Prostate gland (tissue), 2 donors: ENCODE measurements at regions not wholly inside any gene's neighbourhood (a gene's known extent, or its start where the extent isn't known, plus 50 kb on each side); places are given as distances from the start of the nearest gene placed in this dataset.

ENCODE experiments used
- DNase-seq: peaks from one replicate; pipeline ENCODE4 v3.0.0-alpha.2; 2019; ENCODE audit warnings: low spot score
- H3K27ac ChIP-seq, 2 donors: fragments of 200-600 bp; sonication (generic); 2 replicates each; pipeline ENCODE4 v1.5.1; 2017 to 2019
- H3K27me3 ChIP-seq: fragments of 200-600 bp; sonication (generic); replicated peaks from 2 replicates; pipeline ENCODE4 v1.5.1; 2019; ENCODE audit not compliant: insufficient read depth
- H3K36me3 ChIP-seq, 2 donors: fragments of 200-600 bp; sonication (generic); 1 replicate in 1 of 2; 2 replicates in 1 of 2; pipeline versions ENCODE4 v1.5.1 to v1.8.1; 2017 to 2019
- H3K4me1 ChIP-seq: fragments of 200-600 bp; sonication (generic); replicated peaks from 2 replicates; pipeline ENCODE4 v1.5.1; 2019
- H3K4me3 ChIP-seq, 2 donors: fragments of 200-600 bp; sonication (generic); 2 replicates each; pipeline ENCODE4 v1.5.1; 2017 to 2019
- H3K9me3 ChIP-seq: fragments of 200-600 bp; sonication (generic); 2 replicates; pipeline ENCODE4 v1.5.1; 2017
- POLR2A ChIP-seq: fragments of 450-650 bp; IDR thresholded peaks from one replicate; pipeline ENCODE4 v1.6.1; 2016; ENCODE audit warnings: antibody characterized with exemption, mild to moderate bottlenecking
- POLR2AphosphoS5 ChIP-seq: sonication (generic); formaldehyde crosslinking; IDR thresholded peaks from one replicate; pipeline ENCODE4 v1.6.1; 2017; ENCODE audit warnings: antibody characterized with exemption
- WGBS: methylation state at CpG from one replicate; pipeline ENCODE4 v1.1.5; 2018; 5-methylcytosine and 5-hydroxymethylcytosine counted together
- intact Hi-C: fragments of 100-400 bp; cut with DNase I; formaldehyde crosslinking; loops from one replicate; pipeline ENCODE4 v1.14.2; 2022
- TF ChIP-seq, protein P1 (sequence below), 4 experiments: fragments of 200-600 bp in 2 of 4; fragments of 450-650 bp in 2 of 4; sonication (generic) in 2 of 4; IDR thresholded peaks; 1 replicate in 3 of 4; 2 replicates in 1 of 4; pipeline ENCODE4 v1.5.1; 2016 to 2019; ENCODE audit warnings: antibody characterized with exemption in 4 of 4, mild to moderate bottlenecking in 2 of 4, moderate library complexity in 2 of 4

DNA sequence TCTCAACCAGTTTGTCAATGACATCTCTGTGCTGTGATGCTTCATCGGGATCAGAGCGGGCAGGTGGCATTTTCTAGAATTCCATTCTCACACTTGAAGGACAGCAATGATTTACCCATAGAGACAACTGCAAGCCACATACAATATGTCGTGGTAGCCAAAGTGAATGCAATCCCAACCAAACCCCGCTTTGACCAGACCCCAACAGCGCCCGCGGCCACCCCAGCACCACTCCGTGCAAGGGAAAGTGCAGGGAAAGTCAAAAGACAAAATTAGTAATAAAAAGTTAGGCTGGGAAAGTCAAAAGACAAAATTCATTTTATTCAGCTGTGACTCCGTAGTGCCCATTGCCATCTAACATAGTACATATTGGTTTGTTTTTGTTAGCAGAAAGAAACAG, 88.8 kb upstream of the EYA2 start:
- Histone ChIP-seq H3K27me3 (no peaks in the 10 kb centered on the region), H3K4me1 (peaks cover 3% of the 10 kb centered on the region), H3K36me3 (no peaks in the 10 kb centered on the region), H3K4me3 (no peak overlapping the region), H3K9me3 (no peaks in the 10 kb centered on the region), H3K27ac (no peak overlapping the region)
- no peak for TF ChIP-seq POLR2A
- no peak for TF ChIP-seq POLR2AphosphoS5
- TF ChIP-seq, protein P1, sequence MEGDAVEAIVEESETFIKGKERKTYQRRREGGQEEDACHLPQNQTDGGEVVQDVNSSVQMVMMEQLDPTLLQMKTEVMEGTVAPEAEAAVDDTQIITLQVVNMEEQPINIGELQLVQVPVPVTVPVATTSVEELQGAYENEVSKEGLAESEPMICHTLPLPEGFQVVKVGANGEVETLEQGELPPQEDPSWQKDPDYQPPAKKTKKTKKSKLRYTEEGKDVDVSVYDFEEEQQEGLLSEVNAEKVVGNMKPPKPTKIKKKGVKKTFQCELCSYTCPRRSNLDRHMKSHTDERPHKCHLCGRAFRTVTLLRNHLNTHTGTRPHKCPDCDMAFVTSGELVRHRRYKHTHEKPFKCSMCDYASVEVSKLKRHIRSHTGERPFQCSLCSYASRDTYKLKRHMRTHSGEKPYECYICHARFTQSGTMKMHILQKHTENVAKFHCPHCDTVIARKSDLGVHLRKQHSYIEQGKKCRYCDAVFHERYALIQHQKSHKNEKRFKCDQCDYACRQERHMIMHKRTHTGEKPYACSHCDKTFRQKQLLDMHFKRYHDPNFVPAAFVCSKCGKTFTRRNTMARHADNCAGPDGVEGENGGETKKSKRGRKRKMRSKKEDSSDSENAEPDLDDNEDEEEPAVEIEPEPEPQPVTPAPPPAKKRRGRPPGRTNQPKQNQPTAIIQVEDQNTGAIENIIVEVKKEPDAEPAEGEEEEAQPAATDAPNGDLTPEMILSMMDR (IDR thresholded peaks at IDR 0.05), result no peak
- 97% methylated on average over 9 of the region's 9 CpGs for WGBS
- DNase-seq, result no peak
- intact Hi-C loops, result no loop called here

DNA sequence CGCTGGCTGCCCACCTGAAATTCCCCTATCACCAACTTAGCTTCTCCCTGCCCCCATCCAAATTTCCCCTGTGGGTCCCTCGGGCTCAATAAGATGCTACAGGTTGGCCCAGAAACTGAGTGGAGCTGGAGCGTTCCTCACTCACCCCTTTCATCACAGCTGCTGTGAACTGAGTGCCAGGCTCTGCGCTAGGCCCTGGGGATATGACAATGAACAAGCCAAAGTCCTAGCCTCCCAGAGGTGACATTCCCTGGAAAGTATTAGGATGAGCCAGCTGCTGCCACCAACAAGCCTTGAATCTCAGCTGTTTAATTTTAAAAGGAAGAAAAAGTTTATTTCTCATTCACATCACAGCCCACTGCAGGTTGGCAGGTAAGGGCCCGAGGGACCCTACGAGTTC, 86.6 kb upstream of the EYA2 start:
- Histone ChIP-seq H3K9me3 (no peaks in the 10 kb centered on the region), H3K4me3 (no peak overlapping the region), H3K27ac (no peak overlapping the region), H3K36me3 (no peaks in the 10 kb centered on the region), H3K27me3 (no peaks in the 10 kb centered on the region), H3K4me1 (peaks cover 4% of the 10 kb centered on the region)
- no peak for TF ChIP-seq POLR2A
- TF ChIP-seq, protein P1 (IDR thresholded peaks at IDR 0.05), result no peak
- TF ChIP-seq POLR2AphosphoS5, result no peak
- no peak for DNase-seq
- WGBS, result 63% methylated on average over 6 of the region's 6 CpGs
- intact Hi-C loops, result no loop called here

DNA sequence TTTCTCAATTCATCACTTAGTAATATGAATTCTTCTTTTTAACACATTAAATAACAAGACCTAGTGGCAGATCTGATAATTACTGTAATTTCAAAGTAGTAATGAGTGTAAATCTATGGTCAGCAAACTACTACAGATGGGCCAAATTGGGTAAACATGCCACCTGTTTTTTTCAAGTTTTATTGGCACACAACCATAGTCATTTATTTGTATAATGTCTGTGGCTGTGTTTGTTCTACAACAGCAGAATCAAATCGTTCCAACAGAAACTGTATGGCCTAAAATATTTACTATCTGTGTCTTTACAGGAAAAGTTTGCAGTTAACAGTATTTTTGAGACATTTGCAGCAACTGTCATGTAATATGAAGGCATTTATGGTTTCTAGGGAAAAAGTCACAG, 86.1 kb upstream of the EYA2 start:
- TF ChIP-seq, protein P1 (IDR thresholded peaks at IDR 0.05), result no peak
- TF ChIP-seq POLR2AphosphoS5, result peak; percentile 71
- no peaks in the 10 kb centered on the region for H3K36me3 ChIP-seq
- H3K9me3 ChIP-seq, result no peaks in the 10 kb centered on the region
- H3K27me3 ChIP-seq, result no peaks in the 10 kb centered on the region
- 28% methylated on average over 1 of the region's 1 CpG for WGBS
- no peak for DNase-seq
- no peak overlapping the region for H3K4me3 ChIP-seq
- intact Hi-C loops, result no loop called here
- no peak overlapping the region for H3K27ac ChIP-seq
- H3K4me1 ChIP-seq, result peaks cover 4% of the 10 kb centered on the region

- H3K27ac ChIP-seq, result no peak overlapping the region
- DNase-seq, result no peak
- H3K9me3 ChIP-seq, result no peaks in the 10 kb centered on the region
- intact Hi-C loops, result no loop called here
- H3K4me3 ChIP-seq, result no peak overlapping the region
- H3K4me1 ChIP-seq, result peaks cover 4% of the 10 kb centered on the region
- H3K27me3 ChIP-seq, result no peaks in the 10 kb centered on the region
- WGBS, result 84% methylated on average over 12 of the region's 12 CpGs
- TF ChIP-seq POLR2AphosphoS5 (no peak), POLR2A (no peak)
- TF ChIP-seq, protein P1 (IDR thresholded peaks at IDR 0.05), result no peak
- H3K36me3 ChIP-seq, result no peaks in the 10 kb centered on the region
These were observed 84.8 kb upstream of the EYA2 start for GRCh38 chr20:46809706-46810360.

- peak overlapping the region; percentile 29 to 31 for H3K4me3 ChIP-seq
- intact Hi-C loops, result no loop called here
- 35% methylated on average over 19 of the region's 20 CpGs for WGBS
- no peaks in the 10 kb centered on the region for H3K9me3 ChIP-seq
- H3K36me3 ChIP-seq, result no peaks in the 10 kb centered on the region
- DNase-seq, result no peak
- H3K4me1 ChIP-seq, result peaks cover 4% of the 10 kb centered on the region
- no peaks in the 10 kb centered on the region for H3K27me3 ChIP-seq
- TF ChIP-seq POLR2A (no peak), POLR2AphosphoS5 (no peak)
- TF ChIP-seq, protein P1 (IDR thresholded peaks at IDR 0.05), result no peak
- no peak overlapping the region for H3K27ac ChIP-seq
These were observed 84.0 kb upstream of the EYA2 start for GRCh38 chr20:46810448-46811223.
